ENCODE measurements at regions not wholly inside any gene's neighbourhood (a gene's known extent, or its start where the extent isn't known, plus 50 kb on each side); places are given as distances from the start of the nearest gene placed in this dataset.
"Not testable (repeated sequence)": the region's sequence is repeated elsewhere in the genome, so short reads cannot be mapped to it uniquely, and the experiment has no call there.

DNA sequence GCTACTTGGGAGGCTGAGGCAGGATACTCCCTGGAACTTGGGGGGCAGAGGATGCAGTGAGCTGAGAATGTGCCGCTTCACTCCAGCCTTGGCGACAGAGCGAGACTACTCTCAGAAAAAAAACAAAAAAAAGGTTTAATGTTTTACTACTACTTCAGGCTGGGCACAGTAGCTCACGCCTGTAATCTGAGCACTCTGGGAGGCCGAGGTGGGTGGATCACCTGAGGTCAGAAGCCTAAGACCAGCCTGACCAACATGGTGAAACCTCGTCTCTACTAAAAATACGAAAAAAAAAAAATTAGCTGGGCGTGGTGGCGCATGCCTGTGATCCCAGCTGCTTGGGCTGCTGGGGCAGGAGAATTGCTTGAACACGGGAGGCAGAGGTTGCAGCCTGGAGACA is 75.7 kb upstream of the ATIC start (continued):
- TF ChIP-seq HNRNPUL1 (IDR thresholded peaks at IDR 0.05; ENCODE audit: low read depth, low read length): no peak
- TF ChIP-seq ZFP41 (CRISPR knock-in tag; IDR thresholded peaks at IDR 0.05; ENCODE audit: borderline replicate concordance): no peak
- TF ChIP-seq MAFG (CRISPR knock-in tag; IDR thresholded peaks at IDR 0.05): no peak
- TF ChIP-seq ZNF124 (CRISPR knock-in tag; IDR thresholded peaks at IDR 0.05): no peak
- TF ChIP-seq ZNF207 (IDR thresholded peaks at IDR 0.05; ENCODE audit: borderline replicate concordance): no peak
- TF ChIP-seq SALL1 (CRISPR knock-in tag; IDR thresholded peaks at IDR 0.05): 0 out of 2 replicates have a peak, but pooled peaks have one; percentile 11
- TF ChIP-seq, protein P1, sequence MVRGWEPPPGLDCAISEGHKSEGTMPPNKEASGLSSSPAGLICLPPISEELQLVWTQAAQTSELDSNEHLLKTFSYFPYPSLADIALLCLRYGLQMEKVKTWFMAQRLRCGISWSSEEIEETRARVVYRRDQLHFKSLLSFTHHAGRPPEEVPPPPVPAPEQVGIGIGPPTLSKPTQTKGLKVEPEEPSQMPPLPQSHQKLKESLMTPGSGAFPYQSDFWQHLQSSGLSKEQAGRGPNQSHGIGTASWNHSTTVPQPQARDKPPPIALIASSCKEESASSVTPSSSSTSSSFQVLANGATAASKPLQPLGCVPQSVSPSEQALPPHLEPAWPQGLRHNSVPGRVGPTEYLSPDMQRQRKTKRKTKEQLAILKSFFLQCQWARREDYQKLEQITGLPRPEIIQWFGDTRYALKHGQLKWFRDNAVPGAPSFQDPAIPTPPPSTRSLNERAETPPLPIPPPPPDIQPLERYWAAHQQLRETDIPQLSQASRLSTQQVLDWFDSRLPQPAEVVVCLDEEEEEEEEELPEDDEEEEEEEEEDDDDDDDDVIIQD (CRISPR knock-in tag; IDR thresholded peaks at IDR 0.05; ENCODE audit: low read depth): peak; percentile 22; the same call in 1 of the 2 replicates
- TF ChIP-seq, protein P2, sequence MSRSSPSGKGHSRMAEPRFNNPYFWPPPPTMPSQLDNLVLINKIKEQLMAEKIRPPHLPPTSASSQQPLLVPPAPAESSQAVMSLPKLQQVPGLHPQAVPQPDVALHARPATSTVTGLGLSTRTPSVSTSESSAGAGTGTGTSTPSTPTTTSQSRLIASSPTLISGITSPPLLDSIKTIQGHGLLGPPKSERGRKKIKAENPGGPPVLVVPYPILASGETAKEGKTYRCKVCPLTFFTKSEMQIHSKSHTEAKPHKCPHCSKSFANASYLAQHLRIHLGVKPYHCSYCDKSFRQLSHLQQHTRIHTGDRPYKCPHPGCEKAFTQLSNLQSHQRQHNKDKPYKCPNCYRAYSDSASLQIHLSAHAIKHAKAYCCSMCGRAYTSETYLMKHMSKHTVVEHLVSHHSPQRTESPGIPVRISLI (CRISPR knock-in tag; IDR thresholded peaks at IDR 0.05; ENCODE audit: borderline replicate concordance): peak; percentile 85
- TF ChIP-seq PPARG (CRISPR knock-in tag; conservative IDR thresholded peaks at IDR 0.05): no peak
- TF ChIP-seq, protein P3, sequence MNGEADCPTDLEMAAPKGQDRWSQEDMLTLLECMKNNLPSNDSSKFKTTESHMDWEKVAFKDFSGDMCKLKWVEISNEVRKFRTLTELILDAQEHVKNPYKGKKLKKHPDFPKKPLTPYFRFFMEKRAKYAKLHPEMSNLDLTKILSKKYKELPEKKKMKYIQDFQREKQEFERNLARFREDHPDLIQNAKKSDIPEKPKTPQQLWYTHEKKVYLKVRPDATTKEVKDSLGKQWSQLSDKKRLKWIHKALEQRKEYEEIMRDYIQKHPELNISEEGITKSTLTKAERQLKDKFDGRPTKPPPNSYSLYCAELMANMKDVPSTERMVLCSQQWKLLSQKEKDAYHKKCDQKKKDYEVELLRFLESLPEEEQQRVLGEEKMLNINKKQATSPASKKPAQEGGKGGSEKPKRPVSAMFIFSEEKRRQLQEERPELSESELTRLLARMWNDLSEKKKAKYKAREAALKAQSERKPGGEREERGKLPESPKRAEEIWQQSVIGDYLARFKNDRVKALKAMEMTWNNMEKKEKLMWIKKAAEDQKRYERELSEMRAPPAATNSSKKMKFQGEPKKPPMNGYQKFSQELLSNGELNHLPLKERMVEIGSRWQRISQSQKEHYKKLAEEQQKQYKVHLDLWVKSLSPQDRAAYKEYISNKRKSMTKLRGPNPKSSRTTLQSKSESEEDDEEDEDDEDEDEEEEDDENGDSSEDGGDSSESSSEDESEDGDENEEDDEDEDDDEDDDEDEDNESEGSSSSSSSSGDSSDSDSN (CRISPR knock-in tag; IDR thresholded peaks at IDR 0.05): 0 out of 2 replicates have a peak, but pooled peaks have one; percentile 17

DNA sequence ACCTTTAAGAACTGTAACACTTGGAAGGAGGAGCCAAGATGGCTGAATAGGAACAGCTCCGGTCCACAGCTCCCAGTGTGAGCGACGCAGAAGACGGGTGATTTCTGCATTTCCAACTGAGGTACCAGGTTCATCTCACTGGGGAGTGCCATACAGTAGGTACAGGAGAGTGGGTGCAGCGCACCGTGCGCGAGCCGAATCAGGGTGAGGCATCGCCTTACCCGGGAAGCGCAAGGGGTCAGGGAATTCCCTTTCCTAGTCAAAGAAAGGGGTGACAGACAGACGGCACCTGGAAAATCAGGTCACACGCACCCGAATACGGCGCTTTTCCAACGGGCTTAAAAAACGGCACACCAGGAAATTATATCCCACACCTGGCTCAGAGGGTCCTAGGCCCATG is 81.8 kb upstream of the ABCA12 start:
- in situ Hi-C loops (cut with HindIII; ENCODE audit: extremely low pct_ligation_motif_present, low pct_unique_long_range_greater_than_20kb); H3K4me3 ChIP-seq (replicated peaks in 1 of 3; ENCODE audit: insufficient read depth in 1 of 3, low read depth in 2 of 3, low read length in 3 of 3); H3K9me3 ChIP-seq (ENCODE audit: low read length); H3K79me2 ChIP-seq (ENCODE audit: insufficient read depth, low read length); FAIRE-seq; POLR2A ChIA-PET; H3K36me3 ChIP-seq (replicated peaks in 1 of 2; ENCODE audit: control insufficient read depth in 1 of 2, insufficient read depth in 2 of 2, low read length in 2 of 2); H2AFZ ChIP-seq (ENCODE audit: low read length); intact Hi-C loops (cut with micrococcal nuclease; ENCODE audit: unreplicated experiment); CTCF ChIA-PET (ENCODE audit: low intra/inter-chr PET ratio, low total read pairs); DNase-seq (ENCODE audit: low spot score); H3K9ac ChIP-seq (ENCODE audit: insufficient read depth, low read depth, low read length); H3K27me3 ChIP-seq (ENCODE audit: control insufficient read depth in 1 of 2, insufficient read depth in 2 of 2, low read length in 2 of 2); H3K4me2 ChIP-seq (ENCODE audit: low read depth, low read length); ATAC-seq; BruUV-seq (replicated peaks); H4K20me1 ChIP-seq (ENCODE audit: insufficient read depth, low read length); H3K27ac ChIP-seq (ENCODE audit: extremely low read length, insufficient read depth, low read length); H3K4me1 ChIP-seq (ENCODE audit: insufficient read depth, low read length): not testable (repeated sequence)
- 87% methylated on average over 19 of the region's 19 CpGs for WGBS (ENCODE audit: low lambda C conversion rate)

Measured in HepG2 (cell line).